ENCODE measurements at regions not wholly inside any gene's neighbourhood (a gene's known extent, or its start where the extent isn't known, plus 50 kb on each side); places are given as distances from the start of the nearest gene placed in this dataset.

DNA sequence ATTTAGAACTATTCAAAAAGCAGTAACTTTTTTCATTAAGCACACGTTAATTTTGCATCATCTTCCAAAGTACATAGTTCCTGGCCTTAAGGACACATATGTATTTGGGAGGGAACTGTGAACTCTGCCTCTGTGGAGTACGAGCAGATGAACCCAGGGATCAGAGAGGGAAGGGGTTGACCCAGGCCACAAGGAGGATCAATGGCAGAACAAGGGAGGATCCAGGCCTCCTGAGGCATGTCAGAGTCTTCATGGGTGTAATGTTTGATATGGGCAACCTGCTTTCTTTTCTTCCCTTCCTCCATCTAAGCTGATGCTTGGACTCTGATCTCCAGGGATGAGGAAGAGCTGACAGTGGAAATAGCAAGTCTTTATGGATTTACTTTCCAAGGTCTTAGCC lies 164.0 kb downstream of the SH2D4B start:
- H3K14ac ChIP-seq (replicated peaks; ENCODE audit: low read depth, low read length): no peak overlapping the region
- H4K20me1 ChIP-seq (ENCODE audit: insufficient read depth, low read length): no peaks in the 10 kb centered on the region
- H3K9me1 ChIP-seq (ENCODE audit: insufficient read depth, low read length): no peaks in the 10 kb centered on the region
- H2AFZ ChIP-seq (replicated peaks; ENCODE audit: low read length, poor library complexity): no peak overlapping the region
- DNase-seq (no peak), ATAC-seq (ENCODE audit: low read depth) (no peak)
- H2AK5ac ChIP-seq (ENCODE audit: low read depth, low read length): no peak overlapping the region
- H3K56ac ChIP-seq (ENCODE audit: extremely low read depth, insufficient read depth, low read length): no peak overlapping the region
- H3K23ac ChIP-seq (ENCODE audit: low read depth, low read length): no peak overlapping the region
- CTCF ChIA-PET: no interaction called here
- no peak overlapping the region for H3K27ac ChIP-seq (ENCODE audit: insufficient read depth, low read length)
- no peaks in the 10 kb centered on the region for H3K79me1 ChIP-seq (ENCODE audit: low read depth in 1 of 2, low read length in 2 of 2)
- no peaks in the 10 kb centered on the region for H3K36me3 ChIP-seq (ENCODE audit: control insufficient read depth, insufficient read depth, low read length)
- H3K4ac ChIP-seq (ENCODE audit: low read depth, low read length): no peak overlapping the region
- in situ Hi-C loops (cut with MboI; ENCODE audit: low sequenced_read_pairs): no loop called here
- H3K9me3 ChIP-seq (ENCODE audit: control insufficient read depth, insufficient read depth, low read length): no peaks in the 10 kb centered on the region
- H4K91ac ChIP-seq (ENCODE audit: insufficient read depth, low read depth, low read length): no peak overlapping the region
- H2BK20ac ChIP-seq (ENCODE audit: low read depth, low read length): no peak overlapping the region
- no CpG with 5 or more reads among the region's 2 CpGs for WGBS, 2 experiments (ENCODE audit: extremely low coverage in 2 of 2, insufficient read length in 1 of 2)
- H3K9ac ChIP-seq (ENCODE audit: low read depth, low read length): no peak overlapping the region
- no TSS peak for BruUV-seq (replicated peaks)
- intact Hi-C loops (cut with micrococcal nuclease): no loop called here
- no peaks in the 10 kb centered on the region for H3K27me3 ChIP-seq (ENCODE audit: control insufficient read depth, insufficient read depth, low read length)
- no peak overlapping the region for H3K4me2 ChIP-seq (ENCODE audit: low read depth, low read length)
- H2AK9ac ChIP-seq (replicated peaks; ENCODE audit: low read depth, low read length, poor library complexity): no peak overlapping the region
- H2BK15ac ChIP-seq (ENCODE audit: low read depth, low read length): no peak overlapping the region
- H2BK120ac ChIP-seq (ENCODE audit: low read depth, low read length): no peak overlapping the region
- dilution Hi-C loops (cut with HindIII; ENCODE audit: low sequenced_read_pairs, unreplicated experiment): no loop called here
- no peak for TF ChIP-seq MAZ (IDR thresholded peaks at IDR 0.05; ENCODE audit: borderline replicate concordance, low read depth, low read length)
- no peak for TF ChIP-seq RFX5 (IDR thresholded peaks at IDR 0.05; ENCODE audit: low read depth, low read length)
- TF ChIP-seq, protein P1, sequence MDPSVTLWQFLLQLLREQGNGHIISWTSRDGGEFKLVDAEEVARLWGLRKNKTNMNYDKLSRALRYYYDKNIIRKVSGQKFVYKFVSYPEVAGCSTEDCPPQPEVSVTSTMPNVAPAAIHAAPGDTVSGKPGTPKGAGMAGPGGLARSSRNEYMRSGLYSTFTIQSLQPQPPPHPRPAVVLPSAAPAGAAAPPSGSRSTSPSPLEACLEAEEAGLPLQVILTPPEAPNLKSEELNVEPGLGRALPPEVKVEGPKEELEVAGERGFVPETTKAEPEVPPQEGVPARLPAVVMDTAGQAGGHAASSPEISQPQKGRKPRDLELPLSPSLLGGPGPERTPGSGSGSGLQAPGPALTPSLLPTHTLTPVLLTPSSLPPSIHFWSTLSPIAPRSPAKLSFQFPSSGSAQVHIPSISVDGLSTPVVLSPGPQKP (IDR thresholded peaks at IDR 0.05; ENCODE audit: borderline replicate concordance, low read depth, low read length): no peak
- no peak for TF ChIP-seq NFE2L2 (IDR thresholded peaks at IDR 0.05; ENCODE audit: low read depth, low read length)
- no peak for TF ChIP-seq CEBPB (IDR thresholded peaks at IDR 0.05; ENCODE audit: low read depth, low read length)
- no peak for TF ChIP-seq BHLHE40 (IDR thresholded peaks at IDR 0.05; ENCODE audit: low read depth, low read length)
- no peak for TF ChIP-seq USF2 (IDR thresholded peaks at IDR 0.05; ENCODE audit: low read depth, low read length)
- no peak for TF ChIP-seq FOS (IDR thresholded peaks at IDR 0.05; ENCODE audit: low read depth, low read length)
- no peak for TF ChIP-seq RCOR1 (IDR thresholded peaks at IDR 0.05; ENCODE audit: insufficient replicate concordance, low read length)
- TF ChIP-seq SMC3 (IDR thresholded peaks at IDR 0.05; ENCODE audit: low read depth, low read length): no peak
- TF ChIP-seq, protein P2, sequence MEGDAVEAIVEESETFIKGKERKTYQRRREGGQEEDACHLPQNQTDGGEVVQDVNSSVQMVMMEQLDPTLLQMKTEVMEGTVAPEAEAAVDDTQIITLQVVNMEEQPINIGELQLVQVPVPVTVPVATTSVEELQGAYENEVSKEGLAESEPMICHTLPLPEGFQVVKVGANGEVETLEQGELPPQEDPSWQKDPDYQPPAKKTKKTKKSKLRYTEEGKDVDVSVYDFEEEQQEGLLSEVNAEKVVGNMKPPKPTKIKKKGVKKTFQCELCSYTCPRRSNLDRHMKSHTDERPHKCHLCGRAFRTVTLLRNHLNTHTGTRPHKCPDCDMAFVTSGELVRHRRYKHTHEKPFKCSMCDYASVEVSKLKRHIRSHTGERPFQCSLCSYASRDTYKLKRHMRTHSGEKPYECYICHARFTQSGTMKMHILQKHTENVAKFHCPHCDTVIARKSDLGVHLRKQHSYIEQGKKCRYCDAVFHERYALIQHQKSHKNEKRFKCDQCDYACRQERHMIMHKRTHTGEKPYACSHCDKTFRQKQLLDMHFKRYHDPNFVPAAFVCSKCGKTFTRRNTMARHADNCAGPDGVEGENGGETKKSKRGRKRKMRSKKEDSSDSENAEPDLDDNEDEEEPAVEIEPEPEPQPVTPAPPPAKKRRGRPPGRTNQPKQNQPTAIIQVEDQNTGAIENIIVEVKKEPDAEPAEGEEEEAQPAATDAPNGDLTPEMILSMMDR (conservative IDR thresholded peaks at IDR 0.05; ENCODE audit: low read depth, low read length): no peak
- TF ChIP-seq POLR2A (IDR thresholded peaks at IDR 0.05; ENCODE audit: low read depth, low read length): no peak
- TF ChIP-seq MAFK (IDR thresholded peaks at IDR 0.05; ENCODE audit: low read depth, low read length): no peak
- TF ChIP-seq MXI1 (IDR thresholded peaks at IDR 0.05; ENCODE audit: borderline replicate concordance, low read depth, low read length): no peak
- no peak for TF ChIP-seq RAD21 (IDR thresholded peaks at IDR 0.05; ENCODE audit: low read length)
- no peak for TF ChIP-seq CHD1 (IDR thresholded peaks at IDR 0.05; ENCODE audit: low read depth, low read length)
- H2BK5ac ChIP-seq (ENCODE audit: low read depth, low read length, poor library complexity, severe bottlenecking): no peak overlapping the region
- no peaks in the 10 kb centered on the region for H3K4me1 ChIP-seq (ENCODE audit: control insufficient read depth, insufficient read depth, low read length)
- POLR2A ChIA-PET (ENCODE audit: unreplicated experiment): no interaction called here
- no peak overlapping the region for H4K8ac ChIP-seq (ENCODE audit: low read depth in 2 of 2, low read length in 2 of 2)
- no peak overlapping the region for H3K18ac ChIP-seq (ENCODE audit: low read depth, low read length)
- H4K5ac ChIP-seq (ENCODE audit: low read depth, low read length): no peak overlapping the region
- H3K4me3 ChIP-seq (ENCODE audit: insufficient read depth, low read depth, low read length): no peak overlapping the region

All from IMR-90 (cell line).